ENCODE measurements at regions not wholly inside any gene's neighbourhood (a gene's known extent, or its start where the extent isn't known, plus 50 kb on each side); places are given as distances from the start of the nearest gene placed in this dataset.

DNA sequence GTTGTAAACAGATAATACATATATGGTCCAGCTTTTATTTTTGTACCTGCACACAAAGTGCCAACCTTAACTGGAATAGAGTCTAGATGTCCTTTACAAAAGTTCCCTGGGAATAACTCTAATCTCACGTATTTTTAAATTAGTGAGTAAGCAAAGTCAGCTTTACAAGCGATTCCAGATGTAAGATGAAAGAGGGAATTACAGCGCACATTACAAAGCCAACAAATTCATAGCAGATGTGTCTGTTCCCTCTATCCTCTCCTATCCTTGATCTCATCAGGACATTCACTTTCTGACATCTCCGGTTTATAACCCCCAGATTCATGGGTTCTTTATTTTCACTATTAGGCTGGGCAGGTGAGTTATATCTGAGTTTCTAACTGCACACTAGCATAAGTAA, 406.8 kb upstream of the ZNF385D start (continued):
- TF ChIP-seq CEBPB (IDR thresholded peaks at IDR 0.05; ENCODE audit: low read depth, low read length) (no peak), FOSL1 (IDR thresholded peaks at IDR 0.05; ENCODE audit: insufficient read depth, low read depth, low read length) (no peak), CBX8 (IDR thresholded peaks at IDR 0.05; ENCODE audit: borderline replicate concordance, low read depth, low read length) (no peak), JUN (IDR thresholded peaks at IDR 0.05; ENCODE audit: low read depth, low read length) (no peak), EZH2 (IDR thresholded peaks at IDR 0.05; ENCODE audit: low read depth, low read length, severe bottlenecking) (no peak), BACH1 (IDR thresholded peaks at IDR 0.05; ENCODE audit: low read length) (no peak), EP300 (IDR thresholded peaks at IDR 0.05; ENCODE audit: borderline replicate concordance in 1 of 2, low read depth in 2 of 2, low read length in 2 of 2) (no peak), HDAC2 (IDR thresholded peaks at IDR 0.05; ENCODE audit: borderline replicate concordance in 1 of 2, low read depth in 2 of 2, low read length in 2 of 2) (no peak)

Measured in H1 (cell line).